K562 (cell line): ENCODE measurements at regions not wholly inside any gene's neighbourhood (a gene's known extent, or its start where the extent isn't known, plus 50 kb on each side); places are given as distances from the start of the nearest gene placed in this dataset.
A peak's percentile ranks its signal among the peaks of the same experiment; 100 is the strongest.

Experiments used
- ARID1B ChIP-seq: fragments of 450-650 bp; IDR thresholded peaks from 2 replicates; pipeline ENCODE4 v1.6.1; 2016; ENCODE audit warnings: antibody characterized with exemption, mild to moderate bottlenecking, inconsistent platforms
- ARNT ChIP-seq, 2 experiments: fragments of 450-650 bp; IDR thresholded peaks; 2 replicates each; pipeline ENCODE4 v1.6.1; 2016; ENCODE audit warnings: mild to moderate bottlenecking in 1 of 2
- BHLHE40 ChIP-seq: IDR thresholded peaks from 2 replicates; pipeline ENCODE4 v1.6.1; 2011; ENCODE audit warnings: low read length, improper control_type of control experiment
- CEBPB ChIP-seq: fragments of 450-650 bp; IDR thresholded peaks from 2 replicates; pipeline ENCODE4 v1.6.1; 2016; ENCODE audit warnings: missing genetic modification characterization, missing compliant biosample characterization
- CREBBP ChIP-seq: IDR thresholded peaks from one replicate; pipeline ENCODE4 v1.6.1; 2012; ENCODE audit warnings: low read depth, mild to moderate bottlenecking, control low read depth, inconsistent platforms, low read length
- CREM ChIP-seq: IDR thresholded peaks from 2 replicates; pipeline ENCODE4 v1.6.1; 2014; ENCODE audit warnings: antibody characterized with exemption, low read depth
- DNMT1 ChIP-seq: fragments of 450-650 bp; IDR thresholded peaks from 2 replicates; pipeline ENCODE4 v1.6.1; 2016; ENCODE audit warnings: antibody characterized with exemption, mild to moderate bottlenecking
- FOS ChIP-seq: IDR thresholded peaks from 3 replicates; pipeline ENCODE4 v1.6.1; 2011; ENCODE audit not compliant: insufficient read length; ENCODE audit errors: extremely low read depth
- HDAC3 ChIP-seq: fragments of 450-650 bp; IDR thresholded peaks from 2 replicates; pipeline ENCODE4 v1.6.1; 2018; ENCODE audit warnings: borderline replicate concordance, mild to moderate bottlenecking, moderate library complexity; ENCODE audit not compliant: partially characterized antibody
- MECOM ChIP-seq: fragments of 250-450 bp; sonication (Bioruptor Pico); IDR thresholded peaks from 2 replicates; pipeline ENCODE4 v1.8.0; 2022; ENCODE audit warnings: inconsistent platforms
- MEF2D ChIP-seq: conservative IDR thresholded peaks from 2 replicates; pipeline ENCODE4 v1.6.1; 2016; ENCODE audit warnings: low read depth, missing genetic modification characterization, missing compliant biosample characterization
- NFE2 ChIP-seq: IDR thresholded peaks from 2 replicates; pipeline ENCODE4 v1.6.1; 2014; ENCODE audit warnings: antibody characterized with exemption, low read depth
- PHB2 ChIP-seq: fragments of 450-650 bp; IDR thresholded peaks from 2 replicates; pipeline ENCODE4 v1.6.1; 2017; ENCODE audit warnings: low read depth
- RBM39 ChIP-seq: fragments of 200-400 bp; formaldehyde crosslinking; optimal IDR thresholded peaks from 2 replicates; pipeline ENCODE3; 2018; ENCODE audit warnings: low read depth, low read length
- RNF2 ChIP-seq: sonication (generic); IDR thresholded peaks from 2 replicates; pipeline ENCODE4 v1.6.1; 2016
- SMAD4 ChIP-seq: fragments of 250-450 bp; sonication (Bioruptor Pico); conservative IDR thresholded peaks from 2 replicates; pipeline ENCODE4 v1.8.0; 2021; ENCODE audit warnings: inconsistent platforms, mild to moderate bottlenecking, moderate library complexity
- TAF7 ChIP-seq: fragments of 450-650 bp; IDR thresholded peaks from 2 replicates; pipeline ENCODE4 v1.6.1; 2016; ENCODE audit warnings: missing genetic modification characterization, missing compliant biosample characterization
- TCF7L2 ChIP-seq: fragments of 150-350 bp; IDR thresholded peaks from 2 replicates; pipeline ENCODE4 v1.6.1; 2016; ENCODE audit warnings: low read depth, mild to moderate bottlenecking, low read length, moderate library complexity
- ZC3H11A ChIP-seq: IDR thresholded peaks from 2 replicates; pipeline ENCODE4 v1.6.1; 2012; ENCODE audit warnings: low read depth, low read length, improper control_type of control experiment
- ZKSCAN1 ChIP-seq: fragments of 150-350 bp; IDR thresholded peaks from 2 replicates; pipeline ENCODE4 v1.6.1; 2016; ENCODE audit warnings: low read depth, low read length
- ZNF184 ChIP-seq: sonication (generic); formaldehyde crosslinking; IDR thresholded peaks from 2 replicates; pipeline ENCODE4 v1.5.0; 2020; ENCODE audit warnings: missing genetic modification reagents
- ZNF24 ChIP-seq: fragments of 450-650 bp; IDR thresholded peaks from 2 replicates; pipeline ENCODE4 v1.6.1; 2016
- ZSCAN32 ChIP-seq: fragments of 450-650 bp; formaldehyde crosslinking; IDR thresholded peaks from 2 replicates; pipeline ENCODE4 v1.4.0; 2020; ENCODE audit warnings: mild to moderate bottlenecking, moderate library complexity
- TF ChIP-seq, protein P1 (sequence below), 2 experiments: fragments of 450-650 bp; conservative IDR thresholded peaks; 2 replicates each; pipeline ENCODE4 v1.6.1; 2017; ENCODE audit warnings: mild to moderate bottlenecking in 2 of 2, moderate library complexity in 2 of 2
- TF ChIP-seq, protein P2 (sequence below), 2 experiments: IDR thresholded peaks; 2 replicates each; pipeline ENCODE4 v1.6.1; 2011; ENCODE audit warnings: borderline replicate concordance in 1 of 2, control low read depth in 1 of 2, low read depth in 1 of 2, low read length in 1 of 2, mild to moderate bottlenecking in 1 of 2, mixed read lengths in 1 of 2, moderate library complexity in 1 of 2; ENCODE audit not compliant: insufficient read depth in 1 of 2, insufficient read length in 1 of 2, poor library complexity in 1 of 2, severe bottlenecking in 1 of 2; ENCODE audit errors: extremely low read depth in 1 of 2
- TF ChIP-seq, protein P3 (sequence below): fragments of 250-450 bp; sonication (Bioruptor Pico); IDR thresholded peaks from 2 replicates; pipeline ENCODE4 v1.6.1; 2021; ENCODE audit warnings: mild to moderate bottlenecking
- TF ChIP-seq, protein P4 (sequence below): fragments of 450-650 bp; conservative IDR thresholded peaks from 2 replicates; pipeline ENCODE4 v1.6.1; 2016; ENCODE audit warnings: missing genetic modification characterization, low read depth, mild to moderate bottlenecking, control low read depth, missing compliant biosample characterization

DNA sequence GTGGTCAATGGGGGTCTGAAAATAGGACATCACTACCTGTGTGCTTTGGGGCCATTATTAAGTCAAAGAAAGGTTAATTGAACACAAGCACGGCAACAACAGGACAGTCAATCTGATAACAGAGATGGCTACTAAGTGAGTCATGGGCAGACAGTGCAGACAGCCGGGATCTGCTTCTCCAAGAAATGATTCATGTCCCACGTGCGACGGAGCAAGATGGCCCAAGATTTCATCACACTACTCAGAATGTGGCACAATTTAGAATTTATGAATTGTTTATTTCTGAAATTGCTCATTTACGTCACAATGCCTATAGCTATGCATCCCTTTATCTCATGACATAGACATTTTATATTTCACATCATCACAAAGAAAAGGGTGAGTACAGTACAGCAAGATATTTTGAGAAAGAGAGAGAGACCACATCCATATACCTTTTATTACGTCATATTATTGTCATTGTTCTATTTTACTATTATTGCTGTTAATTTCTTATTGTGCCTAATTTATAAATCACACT lies 770.6 kb upstream of the NR2F2 start (continued):
- TF ChIP-seq HDAC3 (peak; percentile 84), DNMT1 (no peak), ZNF184 (CRISPR knock-in tag) (no peak), TAF7 (tag) (no peak), MEF2D (tag) (peak; percentile 89), ARID1B (peak; percentile 85), CREBBP (no peak), PHB2 (no peak), NFE2 (peak; percentile 34; the same call in 1 of the 2 replicates), CEBPB (tag) (peak; percentile 96), ZNF24 (peak; percentile 15; the same call in 1 of the 2 replicates), TCF7L2 (no peak), BHLHE40 (peak; percentile 96), RNF2 (peak; percentile 58; the same call in 1 of the 2 replicates), CREM (peak; percentile 65), ARNT (IDR thresholded peaks at IDR 0.05) (peak in 1 of 2 experiments; percentile 67; a peak in 1 of 4 replicates), SMAD4 (CRISPR knock-in tag) (peak; percentile 100), ZSCAN32 (CRISPR knock-in tag) (peak; percentile 64), RBM39 (no peak), ZC3H11A (no peak), ZKSCAN1 (no peak), FOS (peak; percentile 74), MECOM (CRISPR knock-in tag) (peak; percentile 88)
- TF ChIP-seq, protein P1, sequence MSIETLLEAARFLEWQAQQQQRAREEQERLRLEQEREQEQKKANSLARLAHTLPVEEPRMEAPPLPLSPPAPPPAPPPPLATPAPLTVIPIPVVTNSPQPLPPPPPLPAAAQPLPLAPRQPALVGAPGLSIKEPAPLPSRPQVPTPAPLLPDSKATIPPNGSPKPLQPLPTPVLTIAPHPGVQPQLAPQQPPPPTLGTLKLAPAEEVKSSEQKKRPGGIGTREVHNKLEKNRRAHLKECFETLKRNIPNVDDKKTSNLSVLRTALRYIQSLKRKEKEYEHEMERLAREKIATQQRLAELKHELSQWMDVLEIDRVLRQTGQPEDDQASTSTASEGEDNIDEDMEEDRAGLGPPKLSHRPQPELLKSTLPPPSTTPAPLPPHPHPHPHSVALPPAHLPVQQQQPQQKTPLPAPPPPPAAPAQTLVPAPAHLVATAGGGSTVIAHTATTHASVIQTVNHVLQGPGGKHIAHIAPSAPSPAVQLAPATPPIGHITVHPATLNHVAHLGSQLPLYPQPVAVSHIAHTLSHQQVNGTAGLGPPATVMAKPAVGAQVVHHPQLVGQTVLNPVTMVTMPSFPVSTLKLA (conservative IDR thresholded peaks at IDR 0.05), result peak; percentile 62 to 74
- TF ChIP-seq, protein P2, sequence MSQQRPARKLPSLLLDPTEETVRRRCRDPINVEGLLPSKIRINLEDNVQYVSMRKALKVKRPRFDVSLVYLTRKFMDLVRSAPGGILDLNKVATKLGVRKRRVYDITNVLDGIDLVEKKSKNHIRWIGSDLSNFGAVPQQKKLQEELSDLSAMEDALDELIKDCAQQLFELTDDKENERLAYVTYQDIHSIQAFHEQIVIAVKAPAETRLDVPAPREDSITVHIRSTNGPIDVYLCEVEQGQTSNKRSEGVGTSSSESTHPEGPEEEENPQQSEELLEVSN (IDR thresholded peaks at IDR 0.05; ENCODE audit: borderline replicate concordance in 1 of 2, extremely low read depth in 1 of 2, insufficient read depth in 1 of 2, insufficient read length in 1 of 2, low read depth in 1 of 2, low read length in 1 of 2, poor library complexity in 1 of 2, severe bottlenecking in 1 of 2), result peak in 1 of 2 experiments; percentile 41
- TF ChIP-seq, protein P3, sequence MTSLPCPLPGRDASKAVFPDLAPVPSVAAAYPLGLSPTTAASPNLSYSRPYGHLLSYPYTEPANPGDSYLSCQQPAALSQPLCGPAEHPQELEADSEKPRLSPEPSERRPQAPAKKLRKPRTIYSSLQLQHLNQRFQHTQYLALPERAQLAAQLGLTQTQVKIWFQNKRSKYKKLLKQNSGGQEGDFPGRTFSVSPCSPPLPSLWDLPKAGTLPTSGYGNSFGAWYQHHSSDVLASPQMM, result no peak
- TF ChIP-seq, protein P4, sequence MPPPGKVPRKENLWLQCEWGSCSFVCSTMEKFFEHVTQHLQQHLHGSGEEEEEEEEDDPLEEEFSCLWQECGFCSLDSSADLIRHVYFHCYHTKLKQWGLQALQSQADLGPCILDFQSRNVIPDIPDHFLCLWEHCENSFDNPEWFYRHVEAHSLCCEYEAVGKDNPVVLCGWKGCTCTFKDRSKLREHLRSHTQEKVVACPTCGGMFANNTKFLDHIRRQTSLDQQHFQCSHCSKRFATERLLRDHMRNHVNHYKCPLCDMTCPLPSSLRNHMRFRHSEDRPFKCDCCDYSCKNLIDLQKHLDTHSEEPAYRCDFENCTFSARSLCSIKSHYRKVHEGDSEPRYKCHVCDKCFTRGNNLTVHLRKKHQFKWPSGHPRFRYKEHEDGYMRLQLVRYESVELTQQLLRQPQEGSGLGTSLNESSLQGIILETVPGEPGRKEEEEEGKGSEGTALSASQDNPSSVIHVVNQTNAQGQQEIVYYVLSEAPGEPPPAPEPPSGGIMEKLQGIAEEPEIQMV, result 0 out of 2 replicates have a peak, but pooled peaks have one; percentile 26
